ENCODE measurements at regions not wholly inside any gene's neighbourhood (a gene's known extent, or its start where the extent isn't known, plus 50 kb on each side); places are given as distances from the start of the nearest gene placed in this dataset.

DNA sequence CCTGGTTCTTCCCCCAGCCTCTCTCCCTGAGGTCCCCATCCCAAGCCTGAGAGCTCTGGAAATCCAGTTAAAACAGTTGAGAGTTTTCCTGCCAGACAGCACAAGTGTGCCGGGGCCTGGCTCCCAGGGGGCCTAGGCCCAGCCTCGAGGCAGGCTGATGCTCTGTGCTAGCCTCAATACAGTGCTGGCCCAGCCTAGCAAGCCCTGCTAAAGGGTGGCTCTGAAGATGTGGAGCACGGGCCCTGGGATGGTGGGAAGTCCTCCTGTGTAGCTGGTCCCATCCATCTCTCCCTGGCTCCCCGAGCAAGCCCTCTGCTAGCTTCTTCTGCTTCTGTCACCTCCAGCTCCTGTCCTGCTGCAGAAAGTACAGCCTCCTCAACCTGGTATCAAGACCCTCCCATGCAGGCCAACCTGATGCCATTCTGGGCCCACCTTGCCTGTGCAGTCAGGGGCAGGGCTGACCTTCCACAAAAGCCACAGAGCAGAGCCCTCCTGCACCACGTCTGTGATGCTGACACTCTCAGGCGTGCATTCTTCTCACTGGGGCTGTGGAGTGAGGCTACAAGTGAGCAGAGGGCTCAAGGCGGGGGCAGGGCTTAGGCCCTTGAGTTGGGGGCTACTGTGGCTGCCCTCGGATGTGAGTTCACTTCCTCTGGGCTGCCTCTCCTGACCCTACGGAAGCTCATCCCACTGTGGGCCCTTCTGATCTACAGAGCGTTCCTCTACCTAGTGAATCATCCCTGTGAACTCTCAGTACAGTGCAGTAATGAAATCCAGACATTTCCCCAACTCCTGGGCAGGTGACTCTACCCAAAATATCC lies 60.1 kb upstream of the LAPTM4A start:
- Histone ChIP-seq H3K27ac (no peak overlapping the region), H3K4me3 (no peak overlapping the region)
- TF ChIP-seq, protein P1, sequence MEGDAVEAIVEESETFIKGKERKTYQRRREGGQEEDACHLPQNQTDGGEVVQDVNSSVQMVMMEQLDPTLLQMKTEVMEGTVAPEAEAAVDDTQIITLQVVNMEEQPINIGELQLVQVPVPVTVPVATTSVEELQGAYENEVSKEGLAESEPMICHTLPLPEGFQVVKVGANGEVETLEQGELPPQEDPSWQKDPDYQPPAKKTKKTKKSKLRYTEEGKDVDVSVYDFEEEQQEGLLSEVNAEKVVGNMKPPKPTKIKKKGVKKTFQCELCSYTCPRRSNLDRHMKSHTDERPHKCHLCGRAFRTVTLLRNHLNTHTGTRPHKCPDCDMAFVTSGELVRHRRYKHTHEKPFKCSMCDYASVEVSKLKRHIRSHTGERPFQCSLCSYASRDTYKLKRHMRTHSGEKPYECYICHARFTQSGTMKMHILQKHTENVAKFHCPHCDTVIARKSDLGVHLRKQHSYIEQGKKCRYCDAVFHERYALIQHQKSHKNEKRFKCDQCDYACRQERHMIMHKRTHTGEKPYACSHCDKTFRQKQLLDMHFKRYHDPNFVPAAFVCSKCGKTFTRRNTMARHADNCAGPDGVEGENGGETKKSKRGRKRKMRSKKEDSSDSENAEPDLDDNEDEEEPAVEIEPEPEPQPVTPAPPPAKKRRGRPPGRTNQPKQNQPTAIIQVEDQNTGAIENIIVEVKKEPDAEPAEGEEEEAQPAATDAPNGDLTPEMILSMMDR (IDR thresholded peaks at IDR 0.05), result no peak
- DNase-seq (ENCODE audit: low spot score), result no peak

DNA sequence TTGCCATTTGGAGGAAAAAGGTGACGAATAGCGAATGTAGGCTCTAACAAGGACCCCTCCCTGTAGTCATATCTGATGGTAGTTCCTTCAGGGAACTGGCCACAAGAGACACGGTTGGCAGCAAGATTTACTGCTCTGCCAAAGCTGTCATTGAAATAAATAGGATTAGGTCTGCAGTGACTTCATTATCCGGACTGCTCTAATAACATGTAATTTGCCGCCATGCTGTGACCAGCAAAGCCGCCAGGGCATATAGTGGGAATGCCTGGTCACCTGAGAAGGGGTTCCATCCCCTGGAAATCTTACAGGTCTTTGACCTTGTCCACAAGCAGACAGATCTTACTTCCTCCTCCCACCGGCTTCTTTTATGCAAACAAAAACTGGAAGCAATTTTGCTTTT lies 59.4 kb upstream of the LAPTM4A start:
- no peak overlapping the region for H3K4me3 ChIP-seq
- H3K27ac ChIP-seq, result no peak overlapping the region
- TF ChIP-seq, protein P1 (IDR thresholded peaks at IDR 0.05), result no peak
- DNase-seq (ENCODE audit: low spot score), result no peak

DNA sequence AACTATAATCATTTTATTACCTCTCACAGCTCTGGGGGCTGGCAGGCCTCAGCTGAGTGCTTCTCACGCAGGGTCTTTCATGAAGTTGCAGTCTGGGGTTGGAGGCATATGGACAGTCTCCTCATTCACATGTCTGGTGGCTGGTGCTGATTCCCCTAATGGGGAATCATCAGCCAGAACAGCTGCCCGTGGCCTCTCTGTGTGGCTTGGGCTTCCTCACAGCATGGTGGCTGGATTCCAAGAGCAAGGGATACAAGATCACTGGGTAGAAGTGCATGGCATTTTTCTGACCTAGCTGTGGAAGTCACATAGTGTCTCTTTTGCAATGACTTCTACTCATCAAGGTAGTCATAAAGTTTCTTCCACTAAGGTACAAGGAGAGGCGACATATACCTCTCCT lies 59.0 kb upstream of the LAPTM4A start:
- Histone ChIP-seq H3K27ac (no peak overlapping the region), H3K4me3 (no peak overlapping the region)
- DNase-seq (ENCODE audit: low spot score), result no peak
- TF ChIP-seq, protein P1 (IDR thresholded peaks at IDR 0.05), result no peak

DNA sequence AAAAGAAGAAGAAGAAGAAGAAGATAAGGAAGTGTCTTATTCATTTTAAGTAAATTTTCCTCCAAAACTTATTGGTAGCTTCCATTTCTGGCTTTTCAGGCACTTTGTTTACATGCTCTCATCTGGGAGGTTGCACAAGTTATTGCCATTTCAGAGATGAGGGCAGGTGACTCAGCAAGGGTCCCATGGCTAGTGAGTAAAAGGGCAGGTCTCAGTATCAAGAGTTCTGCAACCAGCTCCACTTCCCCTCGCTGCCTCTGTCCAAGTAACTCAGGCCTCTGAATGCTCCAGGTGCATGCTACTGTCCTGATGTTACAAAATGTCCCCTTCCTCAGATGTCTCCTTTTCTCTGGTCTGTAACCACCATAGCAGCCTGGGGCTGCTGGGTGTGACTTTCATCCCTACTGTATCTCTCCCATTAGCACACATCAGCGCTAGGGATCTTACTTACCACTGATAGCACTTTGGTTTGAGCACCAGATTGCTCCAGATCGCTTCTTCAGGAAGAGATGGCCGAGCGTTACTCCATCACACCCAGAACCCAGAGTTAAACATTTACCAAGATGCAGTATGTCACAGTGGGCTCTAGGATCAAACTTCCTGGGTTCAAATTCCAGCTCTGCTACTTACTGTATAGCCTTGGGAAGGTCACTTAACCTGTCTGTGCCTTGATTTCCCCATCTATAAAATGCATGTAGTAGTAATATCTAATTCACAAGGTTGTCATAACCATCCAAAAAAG lies 57.4 kb upstream of the LAPTM4A start:
- no peak for DNase-seq (ENCODE audit: low spot score)
- H3K27ac ChIP-seq, result no peak overlapping the region
- no peak overlapping the region for H3K4me3 ChIP-seq
- TF ChIP-seq, protein P1 (IDR thresholded peaks at IDR 0.05), result no peak

DNA sequence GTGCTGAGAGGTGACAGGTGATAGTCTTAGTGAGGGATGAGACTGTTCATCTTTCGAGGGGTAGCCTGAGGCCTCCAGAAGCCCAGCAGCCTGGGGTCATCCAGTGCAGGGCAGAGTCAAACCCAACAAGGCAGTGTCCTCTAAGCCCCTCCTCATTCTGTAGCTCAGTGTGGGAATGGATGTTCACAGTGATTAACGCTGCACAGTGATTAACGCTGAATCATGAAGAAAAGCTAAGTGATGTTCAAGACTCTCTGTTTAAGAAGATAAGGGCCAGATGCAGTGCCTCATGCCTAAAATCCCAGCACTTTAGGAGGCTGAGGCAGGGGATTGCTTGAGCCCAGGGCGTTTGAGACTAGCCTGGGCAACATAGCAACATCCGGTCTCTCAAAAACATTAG lies 56.3 kb upstream of the LAPTM4A start:
- H3K4me3 ChIP-seq, result no peak overlapping the region
- DNase-seq (ENCODE audit: low spot score), result no peak
- TF ChIP-seq, protein P1 (IDR thresholded peaks at IDR 0.05), result no peak
- no peak overlapping the region for H3K27ac ChIP-seq

DNA sequence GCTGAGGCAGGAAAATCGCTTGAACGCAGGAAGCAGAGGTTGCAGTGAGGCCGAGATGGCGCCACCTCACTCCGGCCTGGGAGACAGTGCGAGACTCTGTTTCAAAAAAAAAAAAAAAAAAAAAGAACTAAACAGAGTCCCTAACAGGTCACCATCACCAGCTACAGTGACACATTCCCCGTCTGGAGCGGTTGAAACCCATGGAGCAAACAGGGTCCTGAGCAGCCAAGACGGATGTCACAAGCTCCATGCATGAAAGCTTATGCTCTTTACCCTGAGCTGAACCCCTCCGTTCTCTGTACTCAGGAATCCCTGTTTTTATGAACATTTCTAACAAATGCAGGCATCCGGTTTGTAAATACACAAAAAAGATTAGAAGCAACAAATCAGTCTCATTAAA lies 55.9 kb upstream of the LAPTM4A start:
- H3K4me3 ChIP-seq, result no peak overlapping the region
- DNase-seq (ENCODE audit: low spot score), result no peak
- no peak overlapping the region for H3K27ac ChIP-seq
- TF ChIP-seq, protein P1 (IDR thresholded peaks at IDR 0.05), result no peak

All from coronary artery (tissue), 2 donors.